Mesenchymal stem cell (in vitro differentiated cells and primary cell): ENCODE measurements at regions not wholly inside any gene's neighbourhood (a gene's known extent, or its start where the extent isn't known, plus 50 kb on each side); places are given as distances from the start of the nearest gene placed in this dataset.

Experiments used
- DNase-seq: peaks from one replicate; pipeline ENCODE4 v3.0.0-alpha.2; 2013
- H2AFZ ChIP-seq: one replicate; pipeline ENCODE4 v1.6.1; 2013; ENCODE audit warnings: low read depth, mild to moderate bottlenecking, control low read depth, inconsistent platforms, low read length, moderate library complexity
- H2AK5ac ChIP-seq: 2 replicates; pipeline ENCODE4 v1.6.1; 2013; ENCODE audit warnings: low read length, moderate library complexity, mild to moderate bottlenecking, inconsistent platforms; ENCODE audit not compliant: severe bottlenecking
- H2BK120ac ChIP-seq: one replicate; pipeline ENCODE4 v1.6.1; 2013; ENCODE audit warnings: low read depth, mild to moderate bottlenecking, inconsistent platforms, low read length, moderate library complexity
- H2BK12ac ChIP-seq, 2 experiments: one replicate each; pipeline ENCODE4 v1.6.1; 2013; ENCODE audit warnings: inconsistent platforms in 2 of 2, low read length in 2 of 2, mild to moderate bottlenecking in 2 of 2, moderate library complexity in 2 of 2, control low read depth in 1 of 2
- H2BK15ac ChIP-seq: one replicate; pipeline ENCODE4 v1.6.1; 2013; ENCODE audit warnings: mild to moderate bottlenecking, low read depth, inconsistent platforms; ENCODE audit not compliant: poor library complexity, severe bottlenecking
- H2BK5ac ChIP-seq: 2 replicates; pipeline ENCODE4 v1.6.1; 2013; ENCODE audit warnings: low read depth, mild to moderate bottlenecking, low read length, control low read depth, inconsistent platforms; ENCODE audit not compliant: poor library complexity, severe bottlenecking
- H3K14ac ChIP-seq, 2 experiments: one replicate each; pipeline ENCODE4 v1.6.1; 2013; ENCODE audit warnings: inconsistent platforms in 2 of 2, low read length in 2 of 2, control low read depth in 1 of 2, mild to moderate bottlenecking in 1 of 2, moderate library complexity in 1 of 2
- H3K18ac ChIP-seq, 2 experiments: one replicate each; pipeline ENCODE4 v1.6.1; 2013; ENCODE audit warnings: inconsistent platforms in 2 of 2, low read length in 2 of 2, control low read depth in 1 of 2, low read depth in 1 of 2, mild to moderate bottlenecking in 1 of 2
- H3K23ac ChIP-seq, 2 experiments: one replicate each; pipeline ENCODE4 v1.6.1; 2013; ENCODE audit warnings: inconsistent platforms in 2 of 2, low read length in 2 of 2, mild to moderate bottlenecking in 2 of 2, moderate library complexity in 2 of 2, control low read depth in 1 of 2
- H3K27ac ChIP-seq: 2 replicates; pipeline ENCODE4 v1.5.1; 2013; ENCODE audit warnings: mild to moderate bottlenecking, moderate library complexity, low read length, control low read depth, inconsistent platforms; ENCODE audit not compliant: poor library complexity, severe bottlenecking
- H3K27me3 ChIP-seq, 2 experiments: 2 replicates each; pipeline versions ENCODE4 v1.6.1 to v1.7.0; 2013; ENCODE audit warnings: low read length in 2 of 2, mild to moderate bottlenecking in 2 of 2, moderate library complexity in 2 of 2, control low read depth in 1 of 2, inconsistent platforms in 1 of 2; ENCODE audit not compliant: control insufficient read depth in 1 of 2, insufficient read depth in 1 of 2
- H3K36me3 ChIP-seq, 2 experiments: 2 replicates each; pipeline versions ENCODE4 v1.6.1 to v1.7.0; 2013; ENCODE audit warnings: low read length in 2 of 2, control low read depth in 1 of 2, inconsistent platforms in 1 of 2, low read depth in 1 of 2, mild to moderate bottlenecking in 1 of 2; ENCODE audit not compliant: insufficient read depth in 2 of 2, control insufficient read depth in 1 of 2
- H3K4ac ChIP-seq, 2 experiments: one replicate each; pipeline ENCODE4 v1.6.1; 2013; ENCODE audit warnings: inconsistent platforms in 2 of 2, low read length in 2 of 2, mild to moderate bottlenecking in 2 of 2, moderate library complexity in 2 of 2, control low read depth in 1 of 2, low read depth in 1 of 2
- H3K4me1 ChIP-seq: 2 replicates; pipeline ENCODE4 v1.6.1; 2013; ENCODE audit warnings: low read depth, low read length, control low read depth; ENCODE audit not compliant: control insufficient read depth, insufficient read depth
- H3K4me2 ChIP-seq: 2 replicates; pipeline ENCODE4 v1.6.1; 2013; ENCODE audit warnings: low read length, mild to moderate bottlenecking, inconsistent platforms; ENCODE audit not compliant: poor library complexity, severe bottlenecking
- H3K4me3 ChIP-seq, 2 experiments: 2 replicates each; pipeline versions ENCODE4 v1.5.1 to v1.7.0; 2013; ENCODE audit warnings: low read length in 2 of 2, mild to moderate bottlenecking in 2 of 2, control low read depth in 1 of 2, low read depth in 1 of 2; ENCODE audit not compliant: insufficient read depth in 1 of 2
- H3K79me1 ChIP-seq: replicated peaks from 2 replicates; pipeline ENCODE4 v1.6.1; 2013; ENCODE audit warnings: mild to moderate bottlenecking, control low read depth, low read length, inconsistent platforms; ENCODE audit not compliant: poor library complexity, severe bottlenecking
- H3K9ac ChIP-seq: 2 replicates; pipeline ENCODE4 v1.7.0; 2013; ENCODE audit warnings: mild to moderate bottlenecking, low read length, moderate library complexity
- H3K9me3 ChIP-seq: 2 replicates; pipeline ENCODE4 v1.7.0; 2013; ENCODE audit warnings: mild to moderate bottlenecking, low read length; ENCODE audit not compliant: control insufficient read depth
- H4K8ac ChIP-seq: one replicate; pipeline ENCODE4 v1.6.1; 2013; ENCODE audit warnings: inconsistent platforms, mild to moderate bottlenecking, low read length, moderate library complexity
- H4K91ac ChIP-seq: one replicate; pipeline ENCODE4 v1.6.1; 2013; ENCODE audit warnings: mild to moderate bottlenecking, low read length, inconsistent platforms
- WGBS: methylation state at CpG from one replicate; pipeline ENCODE4 v1.1.7; 2013; ENCODE audit warnings: mixed read lengths; 5-methylcytosine and 5-hydroxymethylcytosine counted together

DNA sequence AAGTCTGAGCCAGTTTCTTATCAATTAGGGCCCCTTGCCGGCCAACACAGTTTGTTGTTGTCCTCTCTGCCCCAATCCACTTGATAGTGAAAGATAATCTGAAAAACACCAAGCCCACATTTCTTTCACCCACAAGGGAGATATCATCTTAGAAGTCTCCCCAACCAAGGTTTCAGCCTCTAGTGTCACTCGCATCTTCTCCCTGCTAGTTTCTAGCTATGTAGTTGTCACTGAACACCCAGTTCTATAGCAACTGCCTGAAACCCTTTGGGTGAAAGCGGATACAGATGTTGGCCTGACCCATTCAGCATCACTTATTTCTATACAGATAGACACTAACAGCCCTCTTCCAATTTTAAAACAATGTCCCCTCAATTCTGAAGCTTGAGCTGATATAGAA, 116.3 kb downstream of the BMP15 start:
- Histone ChIP-seq H4K91ac (no peak overlapping the region), H3K36me3 (no peaks in the 10 kb centered on the region), H4K8ac (no peak overlapping the region), H3K9ac (no peak overlapping the region), H2BK15ac (no peak overlapping the region), H2AFZ (no peak overlapping the region), H3K27me3 (peaks cover 0 to 21% of the 10 kb centered on the region in 2 experiments), H3K9me3 (no peaks in the 10 kb centered on the region), H3K4ac (no peak overlapping the region), H3K4me1 (no peaks in the 10 kb centered on the region), H3K23ac (no peak overlapping the region), H3K4me3 (no peak overlapping the region), H2BK12ac (no peak overlapping the region), H3K27ac (no peak overlapping the region), H2AK5ac (no peak overlapping the region), H2BK5ac (no peak overlapping the region), H3K4me2 (no peak overlapping the region), H3K18ac (no peak overlapping the region), H3K79me1 (no peaks in the 10 kb centered on the region), H3K14ac (no peak overlapping the region), H2BK120ac (no peak overlapping the region)
- WGBS, result 91% methylated on average over 3 of the region's 3 CpGs
- DNase-seq, result no peak

DNA sequence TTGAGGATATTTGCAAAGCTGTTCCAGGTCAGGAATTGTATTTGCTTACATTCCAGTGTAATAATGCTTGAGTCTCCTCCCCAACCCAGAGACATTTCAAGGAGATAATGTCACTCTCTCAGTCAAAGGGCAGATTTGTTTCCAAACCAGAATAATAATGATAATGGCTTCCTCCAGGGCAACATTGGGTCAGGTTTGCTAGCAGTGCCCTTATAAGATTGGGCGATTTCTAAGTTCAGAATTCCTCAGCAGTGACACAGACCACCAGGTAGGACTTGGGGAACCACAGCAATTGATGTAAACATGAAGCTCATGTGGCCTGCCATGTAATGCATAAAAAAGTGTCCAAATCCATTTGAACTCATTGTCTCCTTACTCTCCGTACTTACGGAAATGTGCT, 125.2 kb downstream of the BMP15 start:
- no peak overlapping the region for H2BK5ac ChIP-seq
- H3K27ac ChIP-seq, result no peak overlapping the region
- no peak overlapping the region for H3K4me2 ChIP-seq
- WGBS, result 77% methylated on average over 3 of the region's 3 CpGs
- no peak for DNase-seq
- no peaks in the 10 kb centered on the region for H3K4me1 ChIP-seq
- no peak overlapping the region for H4K8ac ChIP-seq
- H2BK120ac ChIP-seq, result no peak overlapping the region
- no peaks in the 10 kb centered on the region for H3K79me1 ChIP-seq
- no peaks in the 10 kb centered on the region for H3K9me3 ChIP-seq
- no peak overlapping the region for H2BK12ac ChIP-seq
- no peak overlapping the region for H3K4ac ChIP-seq
- no peak overlapping the region for H2AFZ ChIP-seq
- H2AK5ac ChIP-seq, result no peak overlapping the region
- peaks cover 0 to 31% of the 10 kb centered on the region in 2 experiments for H3K27me3 ChIP-seq
- H3K4me3 ChIP-seq, result no peak overlapping the region
- H3K18ac ChIP-seq, result no peak overlapping the region
- H4K91ac ChIP-seq, result no peak overlapping the region
- no peak overlapping the region for H3K23ac ChIP-seq
- H3K9ac ChIP-seq, result no peak overlapping the region
- no peaks in the 10 kb centered on the region for H3K36me3 ChIP-seq
- no peak overlapping the region for H3K14ac ChIP-seq
- H2BK15ac ChIP-seq, result no peak overlapping the region

DNA sequence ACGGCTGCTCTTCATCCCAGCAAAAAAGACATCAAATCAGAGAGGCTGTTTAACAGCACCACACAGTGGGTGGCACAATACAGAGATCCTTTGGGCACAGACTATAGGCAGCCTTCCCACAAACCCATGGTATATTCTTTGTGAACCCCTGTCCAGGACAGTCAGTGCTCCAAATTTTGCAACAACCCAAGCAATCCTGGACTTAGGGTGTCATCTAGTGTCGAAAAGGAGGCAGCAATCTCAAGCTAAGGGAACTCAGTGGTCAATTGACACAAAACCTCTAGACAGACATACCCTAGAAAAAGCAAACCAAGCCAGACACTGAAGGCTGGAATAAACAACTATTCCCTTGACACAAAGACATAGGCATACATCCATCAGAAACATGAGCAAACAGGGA, 137.4 kb downstream of the BMP15 start:
- Histone ChIP-seq H3K14ac (no peak overlapping the region), H3K4me2 (no peak overlapping the region), H3K4me3 (no peak overlapping the region), H2AFZ (no peak overlapping the region), H3K9me3 (no peaks in the 10 kb centered on the region), H4K8ac (no peak overlapping the region), H2BK5ac (no peak overlapping the region), H3K79me1 (no peaks in the 10 kb centered on the region), H2AK5ac (no peak overlapping the region), H3K4me1 (no peaks in the 10 kb centered on the region), H2BK120ac (no peak overlapping the region), H3K36me3 (no peaks in the 10 kb centered on the region), H2BK15ac (no peak overlapping the region), H4K91ac (no peak overlapping the region), H3K27me3 (peaks cover 0 to 29% of the 10 kb centered on the region in 2 experiments), H3K23ac (no peak overlapping the region), H3K4ac (no peak overlapping the region), H3K18ac (no peak overlapping the region), H3K27ac (no peak overlapping the region), H3K9ac (no peak overlapping the region), H2BK12ac (no peak overlapping the region)
- WGBS, result 48% methylated on average over 2 of the region's 2 CpGs
- no peak for DNase-seq

DNA sequence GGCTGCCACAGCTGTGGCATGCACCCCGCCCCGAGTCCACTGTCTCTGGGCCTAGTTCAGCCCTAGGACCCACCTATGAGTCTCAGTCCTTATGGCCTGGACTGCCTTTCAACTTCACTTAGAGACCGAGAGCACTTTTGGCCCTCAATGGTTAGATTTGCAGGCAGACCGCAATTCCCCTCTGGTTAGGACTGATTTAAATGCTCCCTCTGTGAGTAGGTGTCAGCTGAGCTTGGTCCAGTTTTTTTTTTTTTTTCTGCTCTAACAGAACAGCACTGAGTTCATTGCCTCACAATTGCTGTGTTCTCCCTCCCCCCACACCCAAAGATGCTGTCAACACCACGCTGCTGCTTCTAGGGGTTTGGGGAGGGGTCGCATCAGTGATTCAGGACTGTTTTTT, 143.2 kb downstream of the BMP15 start:
- no peaks in the 10 kb centered on the region for H3K36me3 ChIP-seq
- H3K4me3 ChIP-seq, result no peak overlapping the region
- no peak for DNase-seq
- no peaks in the 10 kb centered on the region for H3K79me1 ChIP-seq
- H3K9ac ChIP-seq, result no peak overlapping the region
- H3K4me2 ChIP-seq, result no peak overlapping the region
- H2AK5ac ChIP-seq, result no peak overlapping the region
- peaks cover 0 to 28% of the 10 kb centered on the region in 2 experiments for H3K27me3 ChIP-seq
- no peak overlapping the region for H2BK12ac ChIP-seq
- H4K8ac ChIP-seq, result no peak overlapping the region
- H2BK120ac ChIP-seq, result no peak overlapping the region
- H3K18ac ChIP-seq, result no peak overlapping the region
- H3K4ac ChIP-seq, result no peak overlapping the region
- no peak overlapping the region for H3K14ac ChIP-seq
- H4K91ac ChIP-seq, result no peak overlapping the region
- no peak overlapping the region for H3K23ac ChIP-seq
- no peak overlapping the region for H3K27ac ChIP-seq
- H3K4me1 ChIP-seq, result no peaks in the 10 kb centered on the region
- no peaks in the 10 kb centered on the region for H3K9me3 ChIP-seq
- no peak overlapping the region for H2BK5ac ChIP-seq
- WGBS, result no CpG with 5 or more reads among the region's 6 CpGs
- no peak overlapping the region for H2AFZ ChIP-seq
- H2BK15ac ChIP-seq, result no peak overlapping the region
